ENCODE measurements at regions not wholly inside any gene's neighbourhood (a gene's known extent, or its start where the extent isn't known, plus 50 kb on each side); places are given as distances from the start of the nearest gene placed in this dataset.

DNA sequence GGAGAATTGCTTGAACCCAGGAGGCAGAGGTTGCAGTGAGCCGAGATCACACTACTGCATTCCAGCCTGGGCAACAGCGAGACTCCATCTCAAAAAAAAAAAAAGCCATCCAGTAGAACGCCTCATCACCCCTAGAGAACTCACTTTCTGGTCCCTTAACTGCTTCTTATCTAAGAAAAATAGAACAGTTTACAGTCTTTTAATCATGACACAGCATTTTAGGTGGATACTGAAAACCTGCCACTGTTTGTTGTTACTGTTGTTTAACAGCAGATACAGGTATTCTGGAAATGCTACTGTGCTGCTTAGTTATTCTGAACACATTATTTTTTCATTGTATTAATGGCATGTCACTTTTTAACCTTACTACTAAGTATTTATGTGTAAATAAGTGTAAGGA is 624.3 kb upstream of the GHITM start (continued):
- TF ChIP-seq REST (IDR thresholded peaks at IDR 0.05; ENCODE audit: low read depth) (no peak), ELF1 (IDR thresholded peaks at IDR 0.05; ENCODE audit: borderline replicate concordance, low read depth) (no peak)

DNA sequence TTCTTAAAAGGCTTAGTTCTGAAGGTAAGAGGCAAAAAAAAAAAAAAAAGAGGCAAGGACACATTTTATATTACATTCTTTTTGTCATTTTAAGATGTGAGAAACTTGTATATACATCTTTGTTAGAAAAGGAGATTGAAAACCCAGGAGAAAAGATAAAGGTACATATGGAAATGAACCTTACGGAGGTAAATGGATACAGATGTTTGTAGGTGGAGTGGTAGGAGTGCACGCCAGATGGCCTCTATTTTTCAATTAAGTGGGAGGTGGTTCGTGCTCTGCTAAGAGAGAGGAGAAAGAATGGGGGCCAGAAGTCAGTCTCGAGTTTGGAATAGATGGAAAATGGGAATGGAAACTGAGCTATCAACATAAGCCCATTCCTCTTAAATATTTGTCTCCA is 622.5 kb upstream of the GHITM start:
- no peak overlapping the region for H3K4me3 ChIP-seq (replicated peaks in 1 of 2; ENCODE audit: low read depth in 1 of 2, low read length in 2 of 2)
- POLR2A ChIA-PET: no interaction called here
- ATAC-seq (no peak), DNase-seq (ENCODE audit: low read depth, low spot score) (no peak)
- H3K9me3 ChIP-seq (ENCODE audit: control insufficient read depth in 1 of 2, insufficient read depth in 1 of 2, low read depth in 1 of 2, low read length in 2 of 2): peaks cover 0 to 8% of the 10 kb centered on the region in 2 experiments; a peak in 2 of 4 replicates
- RAD21 ChIA-PET (ENCODE audit: low non-redundant PET in 1 of 2, low total read pairs in 2 of 2, uncharacterized antibody in 2 of 2, unreplicated experiment in 2 of 2): no interaction called here
- CTCF ChIA-PET: no interaction called here
- no peaks in the 10 kb centered on the region for H3K36me3 ChIP-seq (ENCODE audit: control insufficient read depth in 1 of 2, insufficient read depth in 2 of 2, low read length in 2 of 2)
- no peak overlapping the region for H3K4me2 ChIP-seq (ENCODE audit: low read length)
- H4K20me1 ChIP-seq (ENCODE audit: insufficient read depth): no peaks in the 10 kb centered on the region
- no peak overlapping the region for H2AFZ ChIP-seq (ENCODE audit: low read depth, low read length, poor library complexity, severe bottlenecking)
- no peak overlapping the region for H3K27ac ChIP-seq (ENCODE audit: low read depth, low read length)
- intact Hi-C loops (cut with micrococcal nuclease): no loop called here
- no TSS peak for BruUV-seq (replicated peaks)
- no peak overlapping the region for H3K9ac ChIP-seq (ENCODE audit: low read length)
- H3K4me1 ChIP-seq (ENCODE audit: control insufficient read depth in 1 of 2, insufficient read depth in 2 of 2, low read length in 2 of 2): no peaks in the 10 kb centered on the region
- no peaks in the 10 kb centered on the region for H3K9me2 ChIP-seq (ENCODE audit: insufficient read depth)
- no peaks in the 10 kb centered on the region for H3K79me2 ChIP-seq (ENCODE audit: insufficient read depth, low read length)
- H3K27me3 ChIP-seq (ENCODE audit: insufficient read depth, low read length): no peaks in the 10 kb centered on the region
- TF ChIP-seq ZBTB33 (IDR thresholded peaks at IDR 0.05; ENCODE audit: extremely low read depth, insufficient replicate concordance, low read length) (no peak), ATF3 (IDR thresholded peaks at IDR 0.05) (no peak), TCF7L2 (IDR thresholded peaks at IDR 0.05; ENCODE audit: borderline replicate concordance, extremely low read depth, insufficient read depth, insufficient read length) (no peak), CTCF (IDR thresholded peaks at IDR 0.05 in 2 of 3, conservative IDR thresholded peaks at IDR 0.05 in 1 of 3; ENCODE audit: borderline replicate concordance in 1 of 3, insufficient read depth in 1 of 3, low read depth in 2 of 3, low read length in 2 of 3) (no peak), ZFX (IDR thresholded peaks at IDR 0.05) (no peak), EZH2phosphoT487 (IDR thresholded peaks at IDR 0.05; ENCODE audit: borderline replicate concordance) (no peak), RAD21 (IDR thresholded peaks at IDR 0.05; ENCODE audit: low read depth) (no peak), SP1 (IDR thresholded peaks at IDR 0.05; ENCODE audit: low read depth) (no peak), JUND (IDR thresholded peaks at IDR 0.05) (no peak), SRF (IDR thresholded peaks at IDR 0.05; ENCODE audit: low read depth) (no peak), ELF1 (IDR thresholded peaks at IDR 0.05; ENCODE audit: borderline replicate concordance, low read depth) (no peak), CBX3 (IDR thresholded peaks at IDR 0.05; ENCODE audit: low read depth) (no peak), MAX (IDR thresholded peaks at IDR 0.05) (no peak)

Data from HCT116 (cell line).